ENCODE measurements at regions not wholly inside any gene's neighbourhood (a gene's known extent, or its start where the extent isn't known, plus 50 kb on each side); places are given as distances from the start of the nearest gene placed in this dataset.

DNA sequence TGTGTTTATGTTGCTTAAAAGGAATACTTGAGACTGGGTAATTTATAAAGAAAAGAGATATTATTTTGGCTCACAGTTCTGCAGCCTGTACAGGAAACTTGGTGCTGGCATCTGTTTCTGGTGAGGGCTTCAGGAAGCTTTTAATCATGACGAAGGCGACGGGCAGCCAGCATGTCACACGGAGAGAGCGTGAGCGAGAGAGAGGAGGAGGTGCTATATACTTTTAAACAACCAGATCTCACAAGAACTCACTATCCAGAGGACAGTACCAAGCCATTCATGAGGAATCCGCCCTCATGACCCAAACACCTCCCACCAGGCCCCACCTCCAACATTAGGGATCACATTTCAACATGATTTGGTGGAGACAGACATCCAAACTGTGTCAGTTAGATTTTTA, 163.4 kb upstream of the TSC22D1 start:
- TF ChIP-seq, protein P1, sequence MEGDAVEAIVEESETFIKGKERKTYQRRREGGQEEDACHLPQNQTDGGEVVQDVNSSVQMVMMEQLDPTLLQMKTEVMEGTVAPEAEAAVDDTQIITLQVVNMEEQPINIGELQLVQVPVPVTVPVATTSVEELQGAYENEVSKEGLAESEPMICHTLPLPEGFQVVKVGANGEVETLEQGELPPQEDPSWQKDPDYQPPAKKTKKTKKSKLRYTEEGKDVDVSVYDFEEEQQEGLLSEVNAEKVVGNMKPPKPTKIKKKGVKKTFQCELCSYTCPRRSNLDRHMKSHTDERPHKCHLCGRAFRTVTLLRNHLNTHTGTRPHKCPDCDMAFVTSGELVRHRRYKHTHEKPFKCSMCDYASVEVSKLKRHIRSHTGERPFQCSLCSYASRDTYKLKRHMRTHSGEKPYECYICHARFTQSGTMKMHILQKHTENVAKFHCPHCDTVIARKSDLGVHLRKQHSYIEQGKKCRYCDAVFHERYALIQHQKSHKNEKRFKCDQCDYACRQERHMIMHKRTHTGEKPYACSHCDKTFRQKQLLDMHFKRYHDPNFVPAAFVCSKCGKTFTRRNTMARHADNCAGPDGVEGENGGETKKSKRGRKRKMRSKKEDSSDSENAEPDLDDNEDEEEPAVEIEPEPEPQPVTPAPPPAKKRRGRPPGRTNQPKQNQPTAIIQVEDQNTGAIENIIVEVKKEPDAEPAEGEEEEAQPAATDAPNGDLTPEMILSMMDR (IDR thresholded peaks at IDR 0.05 in 8 of 11, conservative IDR thresholded peaks at IDR 0.05 in 3 of 11): no peak
- peak in 1 of 3 donors; percentile 39 for TF ChIP-seq POLR2AphosphoS5 (IDR thresholded peaks at IDR 0.05)
- TF ChIP-seq POLR2A (IDR thresholded peaks at IDR 0.05): no peak

Data from spleen (tissue), 7 donors.